ENCODE measurements at regions not wholly inside any gene's neighbourhood (a gene's known extent, or its start where the extent isn't known, plus 50 kb on each side); places are given as distances from the start of the nearest gene placed in this dataset.

- no peak for TF ChIP-seq CTCF (IDR thresholded peaks at IDR 0.05; ENCODE audit: insufficient read depth, low read length)
- H3K4me3 ChIP-seq (ENCODE audit: low read depth, low read length), result no peak overlapping the region
- no peak for DNase-seq (ENCODE audit: low read depth)
Measured at GRCh38 chr9:28925157-28925556, 1351.9 kb upstream of the C9orf72 start.

GRCh38 chr9:28926306-28926705 lies 1353.0 kb upstream of the C9orf72 start:
- DNase-seq (ENCODE audit: low read depth), result no peak
- TF ChIP-seq CTCF (IDR thresholded peaks at IDR 0.05; ENCODE audit: insufficient read depth, low read length), result no peak
- H3K4me3 ChIP-seq (ENCODE audit: low read depth, low read length), result no peak overlapping the region

GRCh38 chr9:28927691-28928090 lies 1354.4 kb upstream of the C9orf72 start:
- no peak for TF ChIP-seq CTCF (IDR thresholded peaks at IDR 0.05; ENCODE audit: insufficient read depth, low read length)
- no peak overlapping the region for H3K4me3 ChIP-seq (ENCODE audit: low read depth, low read length)
- no peak for DNase-seq (ENCODE audit: low read depth)

GRCh38 chr9:28929433-28929832 lies 1356.2 kb upstream of the C9orf72 start:
- no peak overlapping the region for H3K4me3 ChIP-seq (ENCODE audit: low read depth, low read length)
- no peak for DNase-seq (ENCODE audit: low read depth)
- TF ChIP-seq CTCF (IDR thresholded peaks at IDR 0.05; ENCODE audit: insufficient read depth, low read length), result no peak

GRCh38 chr9:28930766-28931165 lies 1357.5 kb upstream of the C9orf72 start:
- no peak for TF ChIP-seq CTCF (IDR thresholded peaks at IDR 0.05; ENCODE audit: insufficient read depth, low read length)
- no peak for DNase-seq (ENCODE audit: low read depth)

GRCh38 chr9:28934111-28934510 lies 1360.8 kb upstream of the C9orf72 start:
- no peak for TF ChIP-seq CTCF (IDR thresholded peaks at IDR 0.05; ENCODE audit: insufficient read depth, low read length)
- H3K4me3 ChIP-seq (ENCODE audit: low read depth, low read length), result no peak overlapping the region
- no peak for DNase-seq (ENCODE audit: low read depth)

More at GRCh38 chr9:28930766-28931165, 1357.5 kb upstream of the C9orf72 start:
- no peak overlapping the region for H3K4me3 ChIP-seq (ENCODE audit: low read depth, low read length)

GRCh38 chr9:28938981-28939380 lies 1365.7 kb upstream of the C9orf72 start:
- no peak overlapping the region for H3K4me3 ChIP-seq (ENCODE audit: low read depth, low read length)
- no peak for TF ChIP-seq CTCF (IDR thresholded peaks at IDR 0.05; ENCODE audit: insufficient read depth, low read length)
- no peak for DNase-seq (ENCODE audit: low read depth)
